Anterior cingulate cortex (tissue), 58 donors: ENCODE measurements at regions not wholly inside any gene's neighbourhood (a gene's known extent, or its start where the extent isn't known, plus 50 kb on each side); places are given as distances from the start of the nearest gene placed in this dataset.
A peak's percentile ranks its signal among the peaks of the same experiment; 100 is the strongest.

Source experiments
- DNase-seq, 58 donors: peaks; one replicate each; lab custom pipeline; 2025; lab: John Stamatoyannopoulos, UW

DNA sequence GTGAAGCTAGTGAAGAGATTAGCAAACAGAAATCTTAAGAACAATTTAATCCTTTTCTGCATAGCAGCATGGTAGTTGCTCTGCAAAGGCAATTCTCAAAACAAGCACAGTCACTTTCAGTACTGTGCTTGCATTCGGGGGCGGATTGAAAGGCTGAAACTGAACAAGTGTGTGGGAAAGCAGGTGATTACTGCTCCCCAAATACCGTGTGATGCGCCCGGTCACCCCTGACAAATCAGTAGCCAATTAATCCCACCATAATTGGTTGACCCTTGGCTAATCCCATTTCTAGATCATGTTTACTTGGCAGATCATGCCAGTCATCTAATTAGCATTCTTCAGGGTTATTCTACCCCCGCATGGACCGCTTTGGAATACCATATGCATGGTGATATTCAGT is 76.5 kb upstream of the ADRB1 start:
- DNase-seq = peak in 5 of 58 donors; percentile 12 to 44 (median 20)

DNA sequence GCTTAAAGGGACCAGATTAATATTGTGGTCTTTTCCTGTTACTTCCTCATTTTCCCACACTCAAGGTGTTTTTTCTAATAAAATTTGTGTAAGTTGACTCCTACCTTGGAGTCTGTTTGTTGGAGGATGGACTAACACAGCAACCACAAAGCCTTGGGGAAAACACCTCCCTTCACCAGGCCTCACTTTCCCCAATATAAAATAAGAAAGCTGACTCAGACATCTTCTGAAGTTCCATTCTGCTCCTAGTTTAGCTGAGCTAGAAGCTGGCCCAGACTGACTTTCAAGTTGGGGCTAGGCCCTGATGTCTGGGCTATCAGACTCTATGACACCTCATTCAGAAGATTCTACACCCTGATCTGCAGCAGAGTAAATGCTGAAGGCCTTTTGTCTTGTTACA is 73.0 kb upstream of the ADRB1 start:
- no peak for DNase-seq

DNA sequence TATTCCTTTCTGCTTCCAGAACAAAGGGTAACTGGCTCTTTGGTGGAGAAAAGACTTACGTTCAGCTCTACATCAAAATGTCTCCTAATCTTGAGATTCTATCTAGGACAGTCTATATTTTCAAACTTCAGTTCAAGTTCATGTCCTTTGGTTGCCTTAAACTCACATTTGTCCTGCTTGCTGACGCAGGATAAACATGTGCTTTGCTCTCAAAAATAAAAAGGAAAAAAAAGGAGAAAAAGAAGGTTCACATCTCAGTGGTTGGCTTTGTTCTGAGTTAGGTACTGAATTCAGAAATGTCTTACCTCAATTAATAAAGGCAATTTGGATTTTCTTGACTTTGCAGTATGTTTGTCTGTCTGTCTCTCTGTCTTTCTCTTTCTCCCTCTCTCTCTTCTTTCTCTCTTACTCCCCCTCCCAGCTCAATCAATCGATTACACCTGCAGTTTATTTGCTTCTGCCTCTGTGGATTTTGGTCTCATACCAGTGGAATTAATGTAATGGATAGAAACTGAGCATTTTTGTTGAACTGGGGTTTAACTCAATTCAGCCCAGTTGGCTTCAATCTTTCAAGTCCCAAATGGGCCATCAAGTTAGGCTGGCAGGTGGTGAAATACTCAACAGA is 72.2 kb upstream of the ADRB1 start:
- DNase-seq = no peak

DNA sequence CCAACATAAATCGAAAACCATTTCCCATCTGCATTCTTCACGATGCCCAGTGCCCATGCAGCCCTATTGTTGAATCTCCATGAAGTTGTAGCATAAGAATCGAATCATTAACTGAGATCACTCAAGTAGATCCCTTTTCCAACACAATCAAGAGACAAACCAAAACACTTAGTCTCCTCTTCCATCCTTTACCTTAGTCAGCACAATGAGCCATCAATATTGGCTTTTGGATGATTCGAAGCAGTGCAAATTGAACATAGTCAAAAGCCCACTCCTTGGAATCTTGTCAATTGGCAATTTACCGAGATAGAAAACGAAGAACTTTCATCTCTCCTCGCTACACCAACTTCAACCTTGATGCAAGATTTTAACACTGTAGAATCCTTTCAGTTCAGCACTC is 66.5 kb upstream of the ADRB1 start:
- no peak for DNase-seq

DNA sequence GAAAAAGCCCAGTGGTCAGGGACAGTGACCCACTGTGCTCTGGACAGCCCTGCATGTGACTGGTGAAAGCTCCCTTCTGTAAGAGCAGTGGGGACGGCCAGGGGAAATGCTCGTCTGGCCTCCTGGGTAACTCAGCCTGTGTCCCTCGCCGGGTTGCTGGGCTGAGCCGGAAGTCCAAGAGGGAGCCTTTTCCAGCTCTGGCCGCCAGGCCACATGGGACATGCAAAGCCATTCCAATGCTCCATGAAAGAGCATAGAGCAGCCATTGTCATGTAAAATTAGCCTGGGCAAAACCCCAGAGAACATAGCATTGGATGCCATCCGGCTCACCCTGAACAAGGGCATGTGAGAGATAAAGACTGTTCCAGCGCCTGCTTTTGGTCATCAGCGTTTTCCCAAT is 64.9 kb upstream of the ADRB1 start:
- peak in 53 of 58 donors; percentile 14 to 91 (median 61) for DNase-seq

DNA sequence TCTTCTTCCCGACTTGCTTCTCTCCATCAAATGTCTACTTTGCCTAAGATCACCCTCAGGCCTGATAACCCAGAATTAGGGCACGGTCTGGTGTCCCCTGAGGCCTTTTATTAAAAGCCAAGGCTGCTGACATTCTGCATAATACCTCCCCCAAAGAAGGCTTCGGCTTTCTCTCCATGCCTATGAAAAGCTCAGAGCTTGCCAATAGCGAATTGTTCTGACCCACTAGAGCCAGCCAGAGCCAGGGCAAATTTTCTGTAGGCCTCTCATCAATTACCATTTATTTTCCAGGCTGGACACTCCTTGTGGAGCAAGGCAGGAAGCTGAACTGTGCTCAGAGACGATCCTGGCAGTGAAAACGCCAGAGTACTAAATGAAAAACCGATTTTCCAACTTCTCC is 64.3 kb upstream of the ADRB1 start:
- peak in 16 of 58 donors; percentile 10 to 66 (median 36) for DNase-seq

DNA sequence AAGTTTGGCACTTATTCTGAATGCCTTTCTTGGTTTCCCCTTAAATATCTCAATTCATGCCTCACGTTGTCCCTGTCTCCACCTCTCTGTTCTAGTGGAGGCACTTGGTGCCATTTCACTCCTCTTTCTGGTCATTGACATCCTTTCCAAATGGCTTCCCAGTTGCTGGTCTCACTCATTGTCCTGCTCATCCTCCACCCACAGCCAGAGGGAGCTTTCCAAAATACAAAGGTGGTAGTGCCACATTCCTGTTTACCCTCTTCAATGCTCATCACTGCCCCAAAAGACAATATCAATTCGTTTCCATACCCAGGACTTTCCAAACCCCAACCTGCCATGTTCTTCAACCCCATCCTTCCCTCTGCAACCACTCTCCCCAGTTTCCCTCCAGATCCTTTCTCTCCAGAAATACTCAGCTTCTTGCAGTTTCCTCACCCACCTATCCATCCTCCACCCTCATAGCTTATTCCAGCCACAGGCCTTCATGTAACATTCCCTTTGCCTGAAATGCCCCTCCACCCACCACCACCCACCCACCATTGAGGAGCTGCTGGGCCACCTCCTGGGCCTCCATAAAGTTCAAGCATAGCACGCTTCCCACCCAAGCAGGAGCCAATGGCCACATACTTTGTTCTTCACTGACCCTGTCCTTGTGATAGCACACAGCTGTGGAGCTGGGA is 63.1 kb upstream of the ADRB1 start:
- DNase-seq = no peak

DNA sequence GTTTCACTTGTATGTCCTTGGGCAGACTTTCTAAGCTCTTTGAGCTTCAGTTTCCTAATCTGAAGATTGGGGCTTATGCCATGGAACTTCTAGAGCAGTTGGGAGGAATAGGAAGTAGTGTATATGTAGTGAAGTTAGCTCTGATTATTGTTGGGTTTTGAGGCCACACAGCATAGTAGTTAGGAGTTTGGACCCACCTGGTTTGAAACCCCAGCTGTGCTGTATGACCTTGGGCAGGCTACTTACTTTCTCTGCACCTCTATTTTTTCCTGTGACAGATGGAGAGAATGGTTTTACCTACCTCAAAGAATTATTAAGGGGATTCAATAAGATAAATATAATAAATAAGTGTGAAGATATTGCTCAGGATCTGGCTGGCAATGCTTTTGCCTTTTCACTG is 61.4 kb upstream of the ADRB1 start:
- no peak for DNase-seq

DNA sequence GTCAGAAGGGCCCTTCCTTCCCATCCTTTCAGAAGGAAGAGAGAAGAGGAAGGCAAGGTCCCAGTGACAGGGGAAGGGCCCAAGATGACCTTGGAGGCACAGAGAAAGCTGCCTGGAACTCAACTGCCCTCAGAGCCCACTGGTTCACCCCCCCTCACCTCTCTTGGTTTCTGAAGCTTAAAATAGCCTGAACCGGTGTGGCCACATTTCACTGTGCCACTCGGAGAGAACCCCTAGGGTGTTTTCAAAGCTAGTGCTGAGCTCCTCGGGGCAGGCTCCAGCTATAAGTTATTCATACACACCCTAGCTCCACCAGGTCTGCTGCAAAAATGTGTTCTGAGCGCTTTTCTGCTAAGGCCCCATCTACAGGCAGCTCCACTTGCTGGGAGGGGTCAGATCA is 60.9 kb upstream of the ADRB1 start:
- DNase-seq = no peak

DNA sequence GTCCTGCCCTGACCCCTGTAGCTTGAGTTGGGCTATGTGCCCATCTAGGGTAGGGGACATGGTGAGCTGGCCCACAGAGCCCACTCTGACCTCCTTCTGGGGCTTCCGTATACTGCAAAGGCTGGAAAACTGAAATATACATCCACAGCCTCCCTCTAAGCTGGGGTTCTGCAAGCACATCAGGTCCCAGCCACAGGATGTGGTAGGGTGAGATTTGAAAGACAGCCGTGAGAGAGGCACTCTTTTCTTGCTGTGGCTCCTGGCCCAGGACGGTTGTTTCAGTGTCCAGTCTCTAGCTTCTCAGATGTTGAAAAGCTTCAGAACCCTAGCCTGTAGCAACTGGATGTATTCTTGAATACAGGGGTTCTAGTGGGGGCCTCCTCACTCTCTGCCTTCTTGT is 60.1 kb upstream of the ADRB1 start:
- DNase-seq = no peak

DNA sequence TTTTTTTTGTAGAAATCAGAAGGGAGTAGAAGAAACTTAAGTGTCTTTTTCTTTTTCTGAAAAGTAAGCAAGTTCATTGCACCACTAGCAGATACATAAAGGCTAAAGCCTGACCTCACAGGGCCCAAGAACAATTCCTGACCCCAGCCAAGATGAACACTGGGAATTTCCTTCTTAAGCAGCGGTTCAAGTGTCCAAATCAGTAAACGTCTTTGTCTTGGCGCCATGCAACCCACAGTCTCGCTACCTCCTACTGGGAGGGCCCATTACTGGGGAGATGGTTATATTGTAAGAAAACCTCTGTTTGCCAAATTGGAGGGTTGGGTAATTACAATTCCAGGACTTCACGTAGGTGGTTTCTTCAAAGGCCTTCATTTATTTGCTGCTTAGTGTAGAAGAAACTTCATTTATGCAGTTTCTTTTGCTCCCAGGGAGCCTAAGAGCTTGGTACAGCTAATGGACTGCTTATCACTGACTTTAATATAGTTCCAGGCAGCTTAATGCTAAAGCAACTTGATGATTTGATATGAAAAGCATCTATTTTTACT is 58.3 kb upstream of the ADRB1 start:
- no peak for DNase-seq

DNA sequence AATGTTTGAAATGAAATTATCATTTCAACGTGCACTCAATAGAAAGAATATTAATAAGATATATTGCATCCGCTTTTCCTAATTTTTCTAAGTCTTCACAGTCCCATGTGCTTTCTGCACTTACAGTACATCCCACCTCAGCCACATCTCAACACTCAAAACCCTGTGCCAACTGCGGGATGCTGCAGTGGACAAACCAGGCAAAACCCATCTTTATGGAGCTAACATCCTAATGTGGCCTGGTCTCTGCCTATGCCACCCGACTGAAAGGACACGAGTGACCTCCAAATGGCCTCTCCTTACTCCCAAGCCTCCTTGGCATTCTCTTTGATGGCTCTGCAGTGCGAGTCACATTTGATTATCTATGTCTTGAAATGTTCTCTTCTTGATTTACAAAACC is 57.4 kb upstream of the ADRB1 start:
- DNase-seq = no peak

DNA sequence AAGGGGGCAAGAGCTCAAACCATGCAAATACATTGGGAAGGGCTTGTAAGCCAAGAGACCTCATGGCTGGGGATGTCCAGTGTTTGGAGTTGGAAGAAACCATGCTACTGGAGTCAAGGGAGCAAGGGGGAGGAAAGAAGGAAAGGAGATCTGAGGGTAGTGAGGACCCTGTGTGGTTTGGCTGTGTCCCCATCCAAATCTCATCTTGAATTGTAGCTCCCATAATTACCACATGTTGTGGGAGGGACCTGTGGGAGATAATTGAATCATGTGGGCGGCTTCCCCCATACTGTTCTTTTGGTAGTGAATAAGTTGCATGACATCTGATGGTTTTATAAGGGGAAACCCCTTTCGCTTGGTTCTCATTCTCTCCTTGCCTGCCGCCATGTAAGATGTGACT is 56.5 kb upstream of the ADRB1 start:
- DNase-seq = no peak

DNA sequence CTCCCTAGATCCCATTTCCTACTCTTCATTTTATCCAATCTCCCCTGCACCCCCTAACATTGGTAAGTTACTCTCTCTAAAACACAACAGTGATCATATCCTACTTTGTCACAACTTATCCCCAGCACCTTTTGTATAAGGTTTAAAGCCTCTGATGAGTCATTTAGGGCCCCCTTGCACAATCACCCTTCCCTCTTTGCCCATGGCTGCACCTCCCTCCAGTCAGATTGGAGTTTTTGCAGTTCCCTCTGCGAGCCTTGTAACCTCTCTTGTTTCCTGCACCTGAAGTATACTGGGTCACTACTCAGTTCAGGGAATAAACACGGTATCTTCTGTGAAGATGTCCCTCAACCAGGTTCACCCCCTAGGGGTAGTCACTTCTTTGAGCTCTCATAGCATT is 55.9 kb upstream of the ADRB1 start:
- no peak for DNase-seq

DNA sequence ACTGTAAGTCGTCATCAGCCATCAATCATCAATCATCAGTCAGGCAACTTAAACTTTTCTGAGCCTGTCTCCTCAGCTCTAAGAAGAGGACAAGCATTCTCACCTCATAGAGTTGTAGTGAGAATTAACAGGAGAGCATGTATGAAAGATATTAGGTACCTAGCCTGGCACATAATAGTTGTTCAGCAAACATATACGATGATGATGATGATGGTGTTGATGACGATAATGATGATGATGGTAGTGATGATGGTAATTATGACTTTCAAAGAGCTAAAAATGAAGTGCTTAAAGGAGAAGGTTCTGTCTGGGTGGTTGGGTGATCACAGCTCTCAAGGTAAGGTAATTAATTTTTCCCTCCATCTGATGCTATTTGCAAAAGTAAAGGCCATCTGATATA is 55.1 kb upstream of the ADRB1 start:
- no peak for DNase-seq

DNA sequence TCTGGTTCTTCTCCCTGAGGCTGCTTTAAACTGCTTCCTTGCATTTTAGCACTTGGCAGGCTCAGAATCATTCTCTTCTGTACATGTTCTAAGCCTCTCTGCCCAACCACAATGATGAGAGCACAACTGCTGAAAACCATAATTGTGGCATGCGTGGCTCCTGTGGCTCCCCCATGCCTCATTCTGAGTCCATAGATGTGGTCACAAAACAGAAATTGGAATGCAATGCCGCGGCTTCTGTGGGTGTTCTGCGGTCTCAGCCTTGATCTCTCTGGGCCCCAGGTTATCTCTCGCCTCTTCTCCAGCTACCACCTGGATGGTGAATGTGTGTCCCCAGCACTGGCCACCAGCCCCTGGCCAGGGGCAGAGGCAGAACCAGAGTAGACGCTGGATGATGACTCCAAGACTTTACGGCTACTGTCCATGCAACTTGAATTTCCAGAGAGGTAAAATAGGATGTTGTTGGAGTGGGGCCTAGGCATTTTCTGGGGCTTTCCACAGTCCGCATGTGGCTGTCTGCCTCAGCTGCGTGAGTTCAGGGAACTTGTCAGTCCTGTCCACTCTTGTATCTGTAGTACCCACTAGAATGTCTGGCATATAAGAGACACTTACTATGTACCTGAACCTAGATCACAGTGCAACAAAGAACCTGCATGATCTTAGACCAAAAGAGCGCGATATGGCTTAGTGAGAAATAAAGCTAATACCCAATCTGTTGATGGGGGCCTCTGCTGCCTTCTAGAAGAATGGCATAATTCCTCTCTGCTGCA is 52.4 kb upstream of the ADRB1 start:
- no peak for DNase-seq

DNA sequence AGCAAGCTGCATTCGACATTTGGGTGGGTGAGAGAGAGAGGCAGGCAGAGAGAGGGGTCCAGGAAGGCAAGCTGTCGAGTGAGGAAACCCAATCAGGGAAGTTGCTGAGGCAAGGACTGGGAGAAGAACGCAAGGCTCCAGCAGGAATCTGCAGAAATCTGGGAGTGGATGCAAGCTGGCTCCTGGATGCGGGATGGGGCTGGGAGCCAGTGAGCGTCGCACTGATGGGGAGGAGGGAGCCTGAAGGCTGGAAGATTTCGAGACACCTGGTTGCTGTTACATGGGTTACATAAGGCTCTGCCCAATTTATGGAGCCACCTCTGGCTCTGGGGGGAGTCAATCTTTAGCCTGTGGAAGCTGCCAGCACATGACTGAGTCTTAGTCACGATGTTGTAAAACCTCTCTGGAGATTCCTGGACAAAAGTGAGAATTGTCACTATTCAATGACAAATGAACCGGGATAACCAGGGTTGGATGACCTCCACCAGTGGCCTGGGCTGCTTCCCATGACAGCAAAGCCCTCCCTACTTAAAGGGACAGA is 51.1 kb upstream of the ADRB1 start:
- DNase-seq = no peak

DNA sequence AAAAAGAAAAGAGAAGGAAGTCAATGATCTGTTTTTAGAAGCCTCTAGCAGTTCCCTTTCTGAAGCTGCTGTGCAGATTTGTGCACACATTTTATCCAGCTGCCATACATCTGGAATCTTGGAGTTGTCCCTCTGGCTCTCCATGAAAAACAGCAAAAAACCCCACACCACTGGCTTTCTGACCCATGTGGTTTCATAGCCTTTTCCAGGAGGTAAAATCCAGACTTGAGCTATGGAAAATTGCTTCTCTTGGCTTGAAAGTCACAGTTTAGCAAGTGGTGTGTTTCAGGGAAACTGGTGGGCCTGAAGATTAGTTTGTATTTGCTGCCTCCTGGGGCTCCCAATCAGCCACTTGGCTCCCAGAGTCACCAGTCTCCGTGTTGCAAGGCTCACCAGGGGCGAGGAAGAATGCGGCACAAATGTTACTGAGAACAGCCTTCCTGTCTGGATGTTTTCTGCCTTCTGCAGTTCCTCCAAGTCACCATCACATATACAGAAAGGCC is 50.1 kb upstream of the ADRB1 start:
- no peak for DNase-seq
